ENCODE measurements at regions not wholly inside any gene's neighbourhood (a gene's known extent, or its start where the extent isn't known, plus 50 kb on each side); places are given as distances from the start of the nearest gene placed in this dataset.
"Not testable (repeated sequence)": the region's sequence is repeated elsewhere in the genome, so short reads cannot be mapped to it uniquely, and the experiment has no call there.

- no peak for DNase-seq
Measured at GRCh38 chrX:121307449-121307848, 260.0 kb downstream of the GLUD2 start.

GRCh38 chrX:121308276-121308805, 260.9 kb downstream of the GLUD2 start:
- no peak for DNase-seq

GRCh38 chrX:121310820-121311219, 263.4 kb downstream of the GLUD2 start:
- no peak for DNase-seq

GRCh38 chrX:121320441-121320840, 273.0 kb downstream of the GLUD2 start:
- DNase-seq: no peak

GRCh38 chrX:121322159-121322558, 274.7 kb downstream of the GLUD2 start:
- no peak for DNase-seq

GRCh38 chrX:121323337-121323736, 275.9 kb downstream of the GLUD2 start:
- DNase-seq: no peak

GRCh38 chrX:121333942-121334341, 286.5 kb downstream of the GLUD2 start:
- DNase-seq: no peak

GRCh38 chrX:121336831-121337421, 289.5 kb downstream of the GLUD2 start:
- no peak for DNase-seq

GRCh38 chrX:121337816-121338215, 290.4 kb downstream of the GLUD2 start:
- no peak for DNase-seq

- no peak for DNase-seq
Measured at GRCh38 chrX:121349263-121349662, 301.9 kb downstream of the GLUD2 start.

- no peak for DNase-seq
Measured at GRCh38 chrX:121356139-121356849, 308.9 kb downstream of the GLUD2 start.

- DNase-seq: no peak
Measured at GRCh38 chrX:121356850-121357171, 309.4 kb downstream of the GLUD2 start.

- no peak for DNase-seq
Measured at GRCh38 chrX:121360280-121360679, 312.9 kb downstream of the GLUD2 start.

- no peak for DNase-seq
Measured at GRCh38 chrX:121365572-121366161, 318.3 kb downstream of the GLUD2 start.

GRCh38 chrX:121374471-121374870, 327.1 kb downstream of the GLUD2 start:
- DNase-seq: no peak

- DNase-seq: not testable (repeated sequence)
Measured at GRCh38 chrX:121381915-121382314, 334.5 kb downstream of the GLUD2 start.

- DNase-seq: no peak
Measured at GRCh38 chrX:121389976-121390714, 342.7 kb downstream of the GLUD2 start.

GRCh38 chrX:121405826-121406225, 358.4 kb downstream of the GLUD2 start:
- DNase-seq: no peak

- no peak for DNase-seq
Measured at GRCh38 chrX:121407627-121408026, 360.2 kb downstream of the GLUD2 start.

GRCh38 chrX:121431514-121431913, 384.1 kb downstream of the GLUD2 start:
- not testable (repeated sequence) for DNase-seq

GRCh38 chrX:121433289-121433688, 385.9 kb downstream of the GLUD2 start:
- DNase-seq: no peak

- not testable (repeated sequence) for DNase-seq
Measured at GRCh38 chrX:121437666-121438065, 390.3 kb downstream of the GLUD2 start.

GRCh38 chrX:121455890-121456289, 408.5 kb downstream of the GLUD2 start:
- no peak for DNase-seq

GRCh38 chrX:121456315-121456714, 408.9 kb downstream of the GLUD2 start:
- no peak for DNase-seq

All from stimulated activated naive CD4-positive, alpha-beta T cell (primary cell).